ENCODE measurements at regions not wholly inside any gene's neighbourhood (a gene's known extent, or its start where the extent isn't known, plus 50 kb on each side); places are given as distances from the start of the nearest gene placed in this dataset.
"Not testable (repeated sequence)": the region's sequence is repeated elsewhere in the genome, so short reads cannot be mapped to it uniquely, and the experiment has no call there.

DNA sequence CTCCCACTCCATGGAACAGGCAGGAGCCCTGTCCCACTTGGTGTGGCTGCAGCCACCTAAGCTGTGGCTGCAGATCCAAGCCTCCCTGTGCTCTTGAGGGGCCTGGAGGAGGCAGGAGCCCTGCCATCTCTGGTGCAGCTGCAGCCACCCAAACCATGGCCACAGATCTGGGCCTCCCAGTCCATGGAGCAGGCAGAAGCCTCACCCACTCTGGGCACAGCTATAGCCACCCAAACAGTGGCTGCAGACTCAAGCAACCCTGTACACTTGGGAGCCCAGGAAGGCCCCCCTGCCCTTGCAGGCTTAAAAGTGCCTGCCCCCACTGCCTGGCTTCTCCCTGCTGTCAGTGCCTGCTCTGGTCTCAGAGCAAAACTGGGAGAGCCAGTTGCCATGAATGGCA is 320.3 kb downstream of the RFPL4B start:
- TF ChIP-seq, protein P1, sequence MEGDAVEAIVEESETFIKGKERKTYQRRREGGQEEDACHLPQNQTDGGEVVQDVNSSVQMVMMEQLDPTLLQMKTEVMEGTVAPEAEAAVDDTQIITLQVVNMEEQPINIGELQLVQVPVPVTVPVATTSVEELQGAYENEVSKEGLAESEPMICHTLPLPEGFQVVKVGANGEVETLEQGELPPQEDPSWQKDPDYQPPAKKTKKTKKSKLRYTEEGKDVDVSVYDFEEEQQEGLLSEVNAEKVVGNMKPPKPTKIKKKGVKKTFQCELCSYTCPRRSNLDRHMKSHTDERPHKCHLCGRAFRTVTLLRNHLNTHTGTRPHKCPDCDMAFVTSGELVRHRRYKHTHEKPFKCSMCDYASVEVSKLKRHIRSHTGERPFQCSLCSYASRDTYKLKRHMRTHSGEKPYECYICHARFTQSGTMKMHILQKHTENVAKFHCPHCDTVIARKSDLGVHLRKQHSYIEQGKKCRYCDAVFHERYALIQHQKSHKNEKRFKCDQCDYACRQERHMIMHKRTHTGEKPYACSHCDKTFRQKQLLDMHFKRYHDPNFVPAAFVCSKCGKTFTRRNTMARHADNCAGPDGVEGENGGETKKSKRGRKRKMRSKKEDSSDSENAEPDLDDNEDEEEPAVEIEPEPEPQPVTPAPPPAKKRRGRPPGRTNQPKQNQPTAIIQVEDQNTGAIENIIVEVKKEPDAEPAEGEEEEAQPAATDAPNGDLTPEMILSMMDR (IDR thresholded peaks at IDR 0.05; ENCODE audit: low read depth, low read length), result no peak
- H3K4me3 ChIP-seq (ENCODE audit: low read depth, low read length), result no peak overlapping the region

DNA sequence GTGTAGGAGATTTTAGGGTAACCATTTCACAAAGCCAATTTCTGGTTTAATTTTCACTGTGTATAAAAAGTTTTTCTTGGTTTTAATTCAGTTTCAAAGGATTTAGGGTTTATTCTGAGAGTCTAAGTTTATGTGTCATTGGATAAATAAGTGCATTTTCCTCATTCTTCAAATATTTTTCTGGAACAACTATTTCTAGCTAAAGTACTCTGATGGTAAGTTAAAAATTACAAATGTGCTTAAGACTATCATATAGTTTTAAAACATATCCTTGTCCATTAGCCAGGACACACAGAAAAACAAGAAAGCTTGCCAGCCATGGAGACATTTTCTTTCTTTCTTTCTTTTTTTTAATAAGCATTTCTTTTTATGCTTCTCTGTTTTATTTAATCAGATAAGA is 333.0 kb downstream of the RFPL4B start:
- TF ChIP-seq, protein P1 (IDR thresholded peaks at IDR 0.05; ENCODE audit: low read depth, low read length), result no peak
- no peak overlapping the region for H3K4me3 ChIP-seq (ENCODE audit: low read depth, low read length)

DNA sequence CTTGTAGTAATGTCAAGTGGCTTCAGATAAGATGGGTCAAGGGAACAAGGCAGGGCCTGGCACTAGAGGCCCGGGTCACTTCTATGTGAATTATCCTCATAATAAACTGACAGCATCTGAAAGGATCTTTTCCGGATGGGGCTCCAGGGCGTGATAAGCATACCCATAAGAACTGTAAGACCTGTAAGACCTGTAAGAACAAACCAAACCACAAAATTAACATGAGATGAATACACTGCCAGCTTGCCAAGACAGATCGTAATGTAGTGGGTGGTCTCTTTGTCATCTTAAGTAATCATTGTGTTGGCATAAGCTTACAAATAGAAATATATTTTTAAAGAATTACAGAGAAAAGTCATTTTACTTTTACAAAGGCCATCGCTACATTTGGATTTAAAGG is 334.9 kb downstream of the RFPL4B start:
- TF ChIP-seq, protein P1 (IDR thresholded peaks at IDR 0.05; ENCODE audit: low read depth, low read length), result no peak
- no peak overlapping the region for H3K4me3 ChIP-seq (ENCODE audit: low read depth, low read length)

- TF ChIP-seq, protein P1 (IDR thresholded peaks at IDR 0.05; ENCODE audit: low read depth, low read length), result no peak
- H3K4me3 ChIP-seq (ENCODE audit: low read depth, low read length), result no peak overlapping the region
Observed at GRCh38 chr6:112683106-112683505, 336.0 kb downstream of the RFPL4B start.

- TF ChIP-seq, protein P1 (IDR thresholded peaks at IDR 0.05; ENCODE audit: low read depth, low read length), result no peak
- no peak overlapping the region for H3K4me3 ChIP-seq (ENCODE audit: low read depth, low read length)
Observed at GRCh38 chr6:112683926-112684325, 336.8 kb downstream of the RFPL4B start.

- H3K4me3 ChIP-seq (ENCODE audit: low read depth, low read length), result not testable (repeated sequence)
Observed at GRCh38 chr6:112685521-112686220, 338.5 kb downstream of the RFPL4B start.

DNA sequence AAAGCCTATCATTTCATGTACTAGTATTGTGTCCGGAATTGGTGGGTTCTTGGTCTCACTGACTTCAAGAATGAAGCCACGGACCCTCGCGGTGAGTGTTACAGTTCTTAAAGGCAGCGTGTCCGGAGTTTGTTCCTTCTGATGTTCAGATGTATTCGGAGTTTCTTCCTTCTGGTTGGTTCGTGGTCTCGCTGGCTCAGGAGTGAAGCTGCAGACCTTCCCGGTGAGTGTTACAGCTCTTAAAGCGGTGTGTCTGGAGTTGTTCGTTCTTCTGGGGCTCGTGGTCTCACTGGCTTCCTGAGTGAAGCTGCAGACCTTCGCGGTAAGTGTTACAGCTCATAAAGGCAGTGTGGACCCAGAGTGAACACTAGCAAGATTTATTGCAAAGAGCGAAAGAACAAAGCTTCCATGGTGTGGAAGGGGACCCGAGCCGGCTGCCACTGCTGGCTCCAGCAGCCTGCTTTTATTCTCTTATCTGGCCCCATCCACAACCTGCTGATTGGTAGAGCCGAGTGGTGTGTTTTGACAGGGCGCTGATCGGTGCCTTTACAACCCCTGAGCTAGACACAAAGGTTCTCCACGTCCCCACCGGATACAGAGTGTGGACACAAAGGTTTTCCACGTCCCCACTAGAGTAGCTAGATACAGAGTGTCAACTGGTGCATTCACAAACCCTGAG is 341.5 kb downstream of the RFPL4B start:
- not testable (repeated sequence) for H3K4me3 ChIP-seq (ENCODE audit: low read depth, low read length)

- not testable (repeated sequence) for H3K4me3 ChIP-seq (ENCODE audit: low read depth, low read length)
Observed at GRCh38 chr6:112689183-112689858, 342.2 kb downstream of the RFPL4B start.
